Activated T-helper 17 cell treated with anti-CD3 and anti-CD28 coated beads, Interleukin-2, amount 50 U/mL, for 72 hours (primary cell): ENCODE measurements at regions not wholly inside any gene's neighbourhood (a gene's known extent, or its start where the extent isn't known, plus 50 kb on each side); places are given as distances from the start of the nearest gene placed in this dataset.

Experiments
- ATAC-seq: fragments of 150-1000 bp; cut with Tn5 transposase; replicated peaks from 2 replicates; pipeline ENCODE4 v1.10.0; 2021; ENCODE audit warnings: mild to moderate bottlenecking, moderate library complexity
- H3K27ac Mint-ChIP-seq: one replicate; pipeline ENCODE4 v1.8.0; 2022; ENCODE audit warnings: mixed read lengths
- H3K27me3 Mint-ChIP-seq: one replicate; pipeline ENCODE4 v1.8.0; 2022; ENCODE audit warnings: mixed read lengths
- H3K36me3 Mint-ChIP-seq: one replicate; pipeline ENCODE4 v1.8.0; 2022; ENCODE audit warnings: low read depth, mild to moderate bottlenecking, mixed read lengths
- H3K4me1 Mint-ChIP-seq: one replicate; pipeline ENCODE4 v1.8.0; 2022; ENCODE audit warnings: mixed read lengths
- H3K4me3 Mint-ChIP-seq: one replicate; pipeline ENCODE4 v1.8.0; 2022; ENCODE audit warnings: mild to moderate bottlenecking, mixed read lengths
- H3K9me3 Mint-ChIP-seq: one replicate; pipeline ENCODE4 v1.8.0; 2022; ENCODE audit warnings: mixed read lengths

DNA sequence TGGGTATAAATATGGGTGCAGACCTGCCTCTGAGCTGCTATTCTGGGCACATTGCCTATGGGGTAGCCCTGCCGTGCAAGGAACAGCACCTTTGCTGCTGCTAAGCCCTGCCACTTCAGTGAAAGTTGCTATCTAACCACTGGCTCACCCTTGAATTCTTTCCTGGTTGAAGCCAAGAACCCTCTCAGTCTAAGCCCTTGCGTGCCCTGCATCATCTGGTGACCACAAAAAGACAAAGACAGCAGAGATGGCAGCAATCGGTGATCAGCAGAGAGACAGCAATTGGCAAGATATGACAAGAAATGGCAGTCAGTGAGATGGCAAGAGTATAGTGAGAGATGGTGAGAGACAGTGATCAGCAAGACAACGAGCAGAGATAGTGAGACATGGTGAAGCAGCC, 418.3 kb downstream of the MATN1 start:
- ATAC-seq, result no peak
- Mint-ChIP-seq H3K4me3 (no peak overlapping the region), H3K27ac (no peak overlapping the region), H3K27me3 (peaks cover 36% of the 10 kb centered on the region), H3K4me1 (no peaks in the 10 kb centered on the region), H3K36me3 (no peaks in the 10 kb centered on the region), H3K9me3 (no peaks in the 10 kb centered on the region)

DNA sequence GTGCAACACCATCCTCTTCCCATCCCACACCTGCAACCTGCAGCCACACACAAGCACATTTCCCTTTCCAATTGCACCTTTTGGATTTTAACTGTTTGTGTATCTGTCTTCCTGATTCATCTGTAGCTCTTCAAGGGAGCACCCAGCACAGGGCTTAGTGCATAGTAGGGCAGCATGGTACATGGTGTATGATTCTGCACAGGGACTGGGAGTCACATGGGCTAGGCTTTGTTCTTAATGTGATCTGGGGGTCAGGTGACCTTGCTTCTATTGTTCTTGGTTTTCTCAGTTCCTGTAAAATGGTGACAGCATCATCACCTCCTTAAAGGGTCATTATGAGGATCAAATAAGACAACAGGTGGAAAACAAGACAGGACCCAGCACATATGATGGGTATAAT, 419.3 kb downstream of the MATN1 start:
- Mint-ChIP-seq H3K27ac (no peak overlapping the region), H3K27me3 (peaks cover 40% of the 10 kb centered on the region), H3K9me3 (no peaks in the 10 kb centered on the region), H3K4me1 (no peaks in the 10 kb centered on the region), H3K36me3 (no peaks in the 10 kb centered on the region), H3K4me3 (no peak overlapping the region)
- ATAC-seq, result no peak

DNA sequence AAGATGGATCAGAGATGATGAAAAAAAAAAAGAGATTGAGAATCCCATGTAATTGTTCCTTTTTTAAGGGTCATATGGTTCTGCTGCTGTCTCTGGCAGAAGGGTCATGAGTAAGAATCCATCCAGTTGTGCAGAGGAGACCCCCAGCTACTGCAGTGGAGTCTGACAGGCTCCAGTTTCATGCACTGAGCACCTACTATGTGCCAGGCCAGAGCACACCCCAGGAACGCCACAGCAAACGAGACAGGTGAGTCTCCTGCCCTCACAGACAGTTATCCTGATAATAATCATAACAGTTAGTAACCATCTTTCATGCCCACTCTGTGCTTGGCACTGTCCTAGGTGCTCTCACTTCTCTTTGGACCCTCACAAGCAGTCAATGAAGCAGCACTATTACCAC, 420.0 kb downstream of the MATN1 start:
- no peak overlapping the region for H3K4me3 Mint-ChIP-seq

DNA sequence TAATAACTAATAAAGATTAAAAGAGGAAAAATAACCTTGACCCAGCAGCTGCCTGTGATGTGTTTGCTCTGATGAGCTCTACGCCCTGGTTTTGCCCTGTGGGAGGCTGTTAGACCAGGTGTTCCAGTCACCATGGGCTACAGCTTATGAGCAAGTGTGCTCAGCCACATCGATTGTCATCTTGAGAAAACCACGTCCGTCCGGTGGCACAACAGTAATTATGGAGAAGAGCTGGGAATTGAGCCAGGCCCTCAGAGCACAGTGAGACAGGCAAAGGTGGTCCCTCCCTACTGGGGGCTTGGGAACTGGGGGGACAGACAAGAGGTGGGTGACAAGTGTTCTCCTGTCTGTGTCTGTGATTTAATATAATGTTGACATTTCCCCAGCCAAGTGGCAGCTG, 420.5 kb downstream of the MATN1 start:
- Mint-ChIP-seq H3K9me3 (peaks cover under 1% of the 10 kb centered on the region), H3K36me3 (no peaks in the 10 kb centered on the region), H3K4me3 (no peak overlapping the region), H3K4me1 (no peaks in the 10 kb centered on the region), H3K27ac (no peak overlapping the region), H3K27me3 (peaks cover 41% of the 10 kb centered on the region)
- ATAC-seq, result no peak

More for the DNA sequence above, 420.0 kb downstream of the MATN1 start:
- no peaks in the 10 kb centered on the region for H3K9me3 Mint-ChIP-seq
- H3K27me3 Mint-ChIP-seq, result peaks cover 40% of the 10 kb centered on the region
- no peaks in the 10 kb centered on the region for H3K4me1 Mint-ChIP-seq
- no peak overlapping the region for H3K27ac Mint-ChIP-seq
- no peaks in the 10 kb centered on the region for H3K36me3 Mint-ChIP-seq
- ATAC-seq, result no peak

DNA sequence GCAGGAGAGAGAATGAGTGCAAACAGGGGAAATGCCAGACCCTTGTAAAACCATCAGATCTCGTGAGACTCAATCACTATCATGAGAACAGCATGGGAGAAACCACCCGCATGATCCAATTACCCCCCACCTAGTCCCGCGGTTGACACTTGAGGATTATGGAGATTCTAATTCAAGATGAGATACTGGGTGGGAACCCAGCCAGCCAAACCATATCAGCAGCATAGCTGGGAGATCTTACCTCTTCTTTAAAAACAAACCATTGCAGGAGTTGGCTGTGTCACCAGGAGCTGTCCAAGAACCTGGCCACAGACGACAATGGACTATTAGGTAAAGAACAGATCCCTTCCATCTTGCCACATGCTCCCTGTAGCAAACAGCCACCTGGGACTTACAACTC, 422.7 kb downstream of the MATN1 start:
- Mint-ChIP-seq H3K36me3 (no peaks in the 10 kb centered on the region), H3K27me3 (peaks cover 37% of the 10 kb centered on the region), H3K9me3 (peaks cover 5% of the 10 kb centered on the region), H3K27ac (no peak overlapping the region), H3K4me3 (no peak overlapping the region), H3K4me1 (no peaks in the 10 kb centered on the region)
- no peak for ATAC-seq

DNA sequence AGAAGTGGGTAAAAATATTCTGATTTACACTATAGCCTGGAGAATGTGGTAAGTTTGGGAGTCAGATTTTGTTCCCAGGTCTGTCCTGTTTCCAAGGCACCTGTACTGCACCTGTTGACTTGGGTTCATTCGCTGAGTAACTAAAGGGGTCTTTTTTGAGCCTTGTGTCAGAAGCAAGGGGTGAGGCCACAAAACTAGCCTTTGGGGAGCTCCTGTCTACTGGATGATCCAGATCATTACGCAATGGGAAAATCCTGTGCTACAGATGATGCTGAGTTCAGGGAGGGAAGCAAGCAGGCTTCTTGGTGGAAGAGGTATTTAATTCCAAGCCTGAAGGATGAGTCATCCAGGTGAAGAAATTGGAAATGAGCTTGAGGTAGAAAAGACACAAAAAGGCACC, 424.0 kb downstream of the MATN1 start:
- no peak overlapping the region for H3K27ac Mint-ChIP-seq
- peaks cover 33% of the 10 kb centered on the region for H3K27me3 Mint-ChIP-seq
- H3K4me1 Mint-ChIP-seq, result no peaks in the 10 kb centered on the region
- H3K9me3 Mint-ChIP-seq, result peaks cover 5% of the 10 kb centered on the region
- no peaks in the 10 kb centered on the region for H3K36me3 Mint-ChIP-seq
- H3K4me3 Mint-ChIP-seq, result no peak overlapping the region
- ATAC-seq, result no peak

DNA sequence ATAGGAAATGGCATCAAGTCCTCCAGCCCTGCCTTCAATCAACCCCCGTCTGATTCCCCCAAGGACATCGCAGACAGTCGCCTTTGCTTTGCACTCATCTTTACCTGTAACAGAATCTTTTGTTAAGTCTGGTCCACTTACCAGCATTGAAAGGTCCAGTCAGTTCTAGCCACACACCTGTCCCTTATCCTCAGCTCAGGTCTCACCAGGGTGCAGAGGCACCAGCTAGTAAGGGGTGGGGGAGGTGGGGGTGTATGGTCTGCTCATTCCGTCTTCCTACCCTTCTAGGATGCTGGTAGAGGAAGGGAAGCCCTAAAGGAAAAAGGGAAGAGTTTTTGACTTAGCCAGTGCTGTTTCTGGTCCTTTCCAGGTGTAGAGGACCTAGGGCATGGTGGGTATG, 427.7 kb downstream of the MATN1 start:
- Mint-ChIP-seq H3K9me3 (peaks cover 5% of the 10 kb centered on the region), H3K4me1 (no peaks in the 10 kb centered on the region), H3K36me3 (no peaks in the 10 kb centered on the region), H3K4me3 (no peak overlapping the region), H3K27ac (no peak overlapping the region), H3K27me3 (peaks cover 31% of the 10 kb centered on the region)
- ATAC-seq, result no peak

DNA sequence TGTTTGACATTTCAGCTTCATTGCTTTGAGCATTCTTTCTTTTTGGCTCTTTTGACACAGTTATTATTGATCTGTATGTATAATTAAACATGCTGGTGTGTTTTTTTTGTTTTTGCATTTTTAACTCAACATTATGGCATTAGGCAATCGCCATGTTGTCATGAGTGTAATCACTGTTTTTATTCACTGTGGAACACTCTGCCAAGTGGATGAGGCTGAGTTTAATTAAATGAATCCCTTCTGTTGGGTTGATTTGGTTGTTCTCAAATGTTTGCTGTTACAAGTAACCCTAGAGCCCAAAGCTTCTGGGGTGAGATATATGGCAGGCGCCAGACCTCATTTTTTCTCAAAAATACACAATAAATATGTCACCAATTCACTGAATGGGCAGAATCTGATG, 428.1 kb downstream of the MATN1 start:
- no peak for ATAC-seq
- H3K27ac Mint-ChIP-seq, result no peak overlapping the region
- H3K9me3 Mint-ChIP-seq, result peaks cover 5% of the 10 kb centered on the region
- peaks cover 32% of the 10 kb centered on the region for H3K27me3 Mint-ChIP-seq
- H3K4me1 Mint-ChIP-seq, result no peaks in the 10 kb centered on the region
- H3K4me3 Mint-ChIP-seq, result no peak overlapping the region
- H3K36me3 Mint-ChIP-seq, result no peaks in the 10 kb centered on the region

DNA sequence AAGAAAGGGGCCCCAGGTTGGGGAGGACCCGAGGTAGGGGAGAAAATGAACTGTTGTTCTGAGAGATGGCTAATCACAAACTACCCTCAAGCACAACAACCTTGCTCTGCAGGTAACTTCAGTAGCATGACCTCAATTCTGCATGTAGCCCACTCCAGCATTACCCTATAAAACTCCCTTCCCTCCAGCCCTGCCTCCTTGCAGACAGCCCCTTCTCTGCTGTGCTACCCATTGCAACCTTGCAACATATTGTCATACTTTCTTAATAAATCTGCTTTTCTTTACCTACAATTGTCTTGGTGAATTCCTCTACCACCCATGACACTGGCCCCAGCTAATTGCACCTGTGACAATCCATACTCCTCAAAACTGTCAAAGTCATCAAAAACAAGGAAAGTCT, 428.9 kb downstream of the MATN1 start:
- no peaks in the 10 kb centered on the region for H3K36me3 Mint-ChIP-seq
- H3K27ac Mint-ChIP-seq, result no peak overlapping the region
- H3K9me3 Mint-ChIP-seq, result peaks cover 5% of the 10 kb centered on the region
- ATAC-seq, result no peak
- no peaks in the 10 kb centered on the region for H3K4me1 Mint-ChIP-seq
- H3K27me3 Mint-ChIP-seq, result peaks cover 33% of the 10 kb centered on the region
- no peak overlapping the region for H3K4me3 Mint-ChIP-seq

DNA sequence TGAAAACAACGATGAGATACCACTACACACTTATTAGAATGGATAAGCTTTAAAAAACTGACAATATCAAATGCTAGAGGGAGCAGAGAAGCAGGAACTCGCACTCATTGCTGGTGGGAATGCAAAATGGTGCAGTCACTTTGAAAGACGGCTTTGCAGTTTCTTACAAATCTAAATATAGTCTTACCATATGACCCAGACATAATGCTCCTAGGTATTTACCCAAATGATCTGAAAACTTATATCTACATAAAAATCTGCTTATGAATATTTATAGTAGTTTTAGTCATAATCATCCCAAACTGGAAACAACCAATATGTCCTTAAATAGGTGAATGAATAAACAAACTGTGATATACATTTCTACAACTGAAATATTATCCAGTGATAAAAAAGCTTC, 430.9 kb downstream of the MATN1 start:
- Mint-ChIP-seq H3K27me3 (peaks cover 29% of the 10 kb centered on the region), H3K36me3 (no peaks in the 10 kb centered on the region), H3K9me3 (peaks cover under 1% of the 10 kb centered on the region), H3K4me3 (no peak overlapping the region), H3K4me1 (no peaks in the 10 kb centered on the region), H3K27ac (no peak overlapping the region)
- no peak for ATAC-seq

DNA sequence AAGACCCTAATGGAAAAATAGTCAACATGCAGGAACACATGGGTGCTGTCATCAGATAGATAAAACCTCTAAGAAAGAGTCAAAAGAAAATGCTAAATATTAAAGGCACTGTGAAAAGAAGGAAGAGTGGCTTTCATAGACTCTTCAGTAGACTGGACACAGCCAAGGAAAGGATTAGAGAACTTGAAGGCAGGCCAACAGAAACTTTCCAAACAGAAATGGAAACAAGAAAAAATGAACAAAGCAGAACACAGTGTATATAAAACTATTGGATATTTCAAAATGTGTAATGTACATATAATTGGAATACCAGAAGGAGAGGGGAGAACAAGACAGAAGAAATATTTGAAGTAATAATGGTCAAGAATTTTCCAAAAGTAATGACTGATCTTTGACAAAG, 431.9 kb downstream of the MATN1 start:
- Mint-ChIP-seq H3K4me3 (no peak overlapping the region), H3K27ac (no peak overlapping the region), H3K9me3 (no peaks in the 10 kb centered on the region), H3K27me3 (peaks cover 23% of the 10 kb centered on the region), H3K4me1 (no peaks in the 10 kb centered on the region), H3K36me3 (no peaks in the 10 kb centered on the region)
- ATAC-seq, result no peak

DNA sequence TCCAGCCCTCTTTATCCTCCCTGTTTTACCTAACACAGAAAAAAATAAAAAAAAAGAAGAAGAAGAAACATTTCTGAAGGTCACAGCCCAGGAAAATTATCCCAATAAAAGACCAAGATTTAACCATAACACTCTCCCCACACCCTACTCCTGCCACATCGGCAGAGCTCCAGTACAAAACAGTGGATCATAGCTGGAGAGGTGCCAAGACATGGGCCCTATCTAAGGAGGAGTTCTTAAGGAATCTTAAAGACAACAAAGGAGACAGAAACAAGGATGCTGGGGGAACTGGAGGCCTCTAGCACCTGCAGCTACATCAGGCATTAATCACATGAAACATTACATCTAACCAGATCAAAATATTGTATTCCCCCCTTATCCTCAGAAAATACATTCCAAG, 432.8 kb downstream of the MATN1 start:
- H3K9me3 Mint-ChIP-seq, result no peaks in the 10 kb centered on the region
- no peak overlapping the region for H3K27ac Mint-ChIP-seq
- no peak for ATAC-seq
- H3K4me3 Mint-ChIP-seq, result no peak overlapping the region
- peaks cover 21% of the 10 kb centered on the region for H3K27me3 Mint-ChIP-seq
- no peaks in the 10 kb centered on the region for H3K4me1 Mint-ChIP-seq
- H3K36me3 Mint-ChIP-seq, result no peaks in the 10 kb centered on the region

DNA sequence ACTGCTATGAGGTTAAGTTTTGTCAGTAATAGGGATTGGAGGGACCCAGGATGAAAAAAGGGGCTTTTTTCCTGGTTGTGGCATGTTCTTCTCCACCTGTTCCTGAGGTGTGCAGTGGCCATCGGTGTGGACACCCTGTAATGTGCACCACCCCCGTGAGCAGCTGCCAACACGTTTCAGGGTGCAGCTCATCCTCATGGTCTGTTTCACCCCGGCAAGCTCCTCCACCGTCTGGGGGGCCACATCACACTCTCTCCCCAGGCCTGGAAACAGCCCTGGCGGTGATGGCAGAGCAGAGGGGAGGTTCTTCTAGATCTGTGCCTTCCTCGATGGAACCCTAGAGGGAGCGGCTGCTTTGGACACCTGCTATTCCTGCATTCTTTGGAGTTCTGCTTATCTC, 435.4 kb downstream of the MATN1 start:
- Mint-ChIP-seq H3K4me1 (peaks cover 6% of the 10 kb centered on the region), H3K27me3 (peaks cover 17% of the 10 kb centered on the region), H3K27ac (no peak overlapping the region), H3K36me3 (no peaks in the 10 kb centered on the region), H3K4me3 (no peak overlapping the region), H3K9me3 (peaks cover 9% of the 10 kb centered on the region)
- ATAC-seq, result no peak

DNA sequence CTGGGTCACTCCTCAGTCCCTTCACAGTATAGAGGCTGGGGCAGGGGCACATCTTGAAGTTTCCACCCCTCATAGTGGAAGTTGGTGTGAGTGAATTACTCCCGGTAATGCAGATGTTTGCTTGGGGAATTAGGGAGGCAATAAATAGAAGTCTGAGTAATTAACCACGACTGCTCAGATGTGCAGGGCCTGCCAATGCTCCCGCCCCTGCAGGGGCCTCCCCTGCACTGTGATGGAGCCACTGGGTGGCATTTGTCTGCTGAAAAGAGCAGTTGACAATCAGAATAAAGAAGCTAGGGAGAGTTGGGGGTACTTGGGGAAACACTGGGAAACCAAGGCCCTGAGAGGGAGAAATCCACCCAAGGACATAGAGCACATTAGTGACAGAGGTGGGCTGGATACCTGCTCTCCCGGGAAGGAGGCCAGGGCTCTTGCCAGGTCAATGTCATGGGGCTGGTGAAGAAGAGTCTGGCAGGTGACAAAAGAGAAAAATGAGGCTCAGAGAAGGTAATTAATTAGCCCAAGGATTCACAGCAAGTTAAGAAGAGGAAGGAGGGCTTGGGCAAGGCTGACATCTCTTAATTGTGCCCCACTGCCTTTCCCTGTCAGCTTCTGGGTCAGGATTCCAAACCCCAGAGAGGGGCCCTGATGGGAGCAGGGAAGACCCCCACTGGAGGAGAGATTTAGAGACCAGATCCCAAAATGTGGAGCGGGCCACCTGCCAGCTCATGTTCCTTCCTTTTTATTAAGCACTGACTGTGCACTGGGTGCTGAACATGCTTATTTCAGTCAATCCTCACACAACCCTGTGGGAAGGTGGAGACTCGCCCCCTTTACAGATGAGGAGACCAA, 436.2 kb downstream of the MATN1 start:
- peak; percentile 60 for ATAC-seq
- Mint-ChIP-seq H3K36me3 (no peaks in the 10 kb centered on the region), H3K4me3 (no peak overlapping the region), H3K27ac (no peak overlapping the region), H3K27me3 (peaks cover 16% of the 10 kb centered on the region), H3K9me3 (peaks cover 9% of the 10 kb centered on the region), H3K4me1 (peaks cover 11% of the 10 kb centered on the region)

DNA sequence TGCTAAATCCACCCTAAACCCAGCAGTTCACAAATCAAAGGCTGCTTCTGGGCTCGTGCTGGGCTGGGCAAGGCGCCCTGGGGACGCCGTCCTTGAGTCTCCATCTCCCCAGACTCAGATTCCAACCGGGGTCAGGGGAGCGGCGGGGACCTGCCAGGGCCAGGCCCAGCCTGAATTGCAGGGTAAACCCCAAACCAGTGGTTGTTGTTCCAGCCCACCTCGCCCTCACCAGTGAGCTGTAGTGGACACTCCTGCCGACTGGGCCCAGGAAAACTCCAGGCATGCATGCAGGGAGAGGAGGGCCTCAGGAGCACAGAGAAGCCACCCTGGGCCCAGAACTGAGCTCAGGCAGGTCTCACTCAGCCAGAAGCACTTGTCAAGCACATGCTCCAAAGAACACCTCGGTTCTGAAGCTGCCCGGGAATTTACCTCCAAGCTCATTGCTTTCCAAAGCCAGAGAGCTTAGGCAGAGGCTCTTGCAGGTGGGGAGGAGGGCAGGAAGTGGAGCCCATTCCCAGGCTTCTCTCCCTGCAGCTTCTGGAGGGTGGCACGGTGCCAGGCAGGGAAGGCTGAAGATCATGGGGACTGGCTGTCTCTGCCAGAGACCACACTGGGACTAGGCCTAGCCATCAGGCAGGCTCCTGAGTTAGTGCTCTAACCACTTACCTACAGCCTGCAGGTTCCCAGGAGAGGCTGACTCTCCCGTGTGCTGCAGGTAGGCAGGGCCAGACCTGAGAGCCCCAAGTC, 437.0 kb downstream of the MATN1 start:
- H3K4me3 Mint-ChIP-seq, result no peak overlapping the region
- H3K27me3 Mint-ChIP-seq, result peaks cover 13% of the 10 kb centered on the region
- H3K4me1 Mint-ChIP-seq, result peaks cover 12% of the 10 kb centered on the region
- H3K36me3 Mint-ChIP-seq, result no peaks in the 10 kb centered on the region
- H3K27ac Mint-ChIP-seq, result no peak overlapping the region
- peaks cover 9% of the 10 kb centered on the region for H3K9me3 Mint-ChIP-seq
- no peak for ATAC-seq
